Fibroblast of lung (primary cell): ENCODE measurements at regions not wholly inside any gene's neighbourhood (a gene's known extent, or its start where the extent isn't known, plus 50 kb on each side); places are given as distances from the start of the nearest gene placed in this dataset.

ENCODE experiments used
- DNase-seq, 2 donors: peaks; one replicate each; pipeline versions ENCODE4 v3.0.0 to v3.0.0-alpha.2; 2010; ENCODE audit warnings: low read depth in 2 of 2
- H2AFZ ChIP-seq: 2 replicates; pipeline ENCODE4 v1.5.1; 2012; ENCODE audit warnings: low read length, control low read depth, inconsistent platforms
- H3K27ac ChIP-seq: 2 replicates; pipeline ENCODE4 v1.5.1; 2011; ENCODE audit warnings: low read length, control low read depth; ENCODE audit not compliant: insufficient read depth
- H3K27me3 ChIP-seq: 2 replicates; pipeline ENCODE4 v1.5.1; 2011; ENCODE audit warnings: mild to moderate bottlenecking, low read length; ENCODE audit not compliant: control insufficient read depth, insufficient read depth
- H3K36me3 ChIP-seq: 2 replicates; pipeline ENCODE4 v1.5.1; 2011; ENCODE audit warnings: low read length; ENCODE audit not compliant: control insufficient read depth, insufficient read depth
- H3K4me1 ChIP-seq: 2 replicates; pipeline ENCODE4 v1.5.1; 2011; ENCODE audit warnings: low read length; ENCODE audit not compliant: control insufficient read depth, insufficient read depth; ENCODE audit errors: extremely low read depth
- H3K4me2 ChIP-seq: 2 replicates; pipeline ENCODE4 v1.5.1; 2011; ENCODE audit warnings: low read length, control low read depth; ENCODE audit not compliant: insufficient read depth; ENCODE audit errors: extremely low read depth
- H3K4me3 ChIP-seq, 4 experiments: fragments of 200-600 bp in 1 of 4; sonication (generic) in 1 of 4; replicated peaks in 1 of 4; 2 replicates each; pipeline ENCODE4 v1.5.1; 2011 to 2016; ENCODE audit warnings: low read length in 4 of 4, low read depth in 3 of 4, mild to moderate bottlenecking in 3 of 4, control low read depth in 2 of 4, inconsistent platforms in 1 of 4, mixed read lengths in 1 of 4; ENCODE audit not compliant: insufficient read depth in 1 of 4; ENCODE audit errors: control extremely low read depth in 1 of 4
- H3K79me2 ChIP-seq: 2 replicates; pipeline ENCODE4 v1.5.1; 2012; ENCODE audit warnings: mild to moderate bottlenecking, low read length, inconsistent platforms; ENCODE audit not compliant: control insufficient read depth, insufficient read depth
- H3K9ac ChIP-seq: 2 replicates; pipeline ENCODE4 v1.5.1; 2011; ENCODE audit warnings: mild to moderate bottlenecking, low read length, control low read depth; ENCODE audit not compliant: insufficient read depth
- H3K9me3 ChIP-seq: 2 replicates; pipeline ENCODE4 v1.5.1; 2012; ENCODE audit warnings: low read depth, low read length; ENCODE audit not compliant: control insufficient read depth, insufficient read depth
- H4K20me1 ChIP-seq: 2 replicates; pipeline ENCODE4 v1.5.1; 2011; ENCODE audit warnings: low read length; ENCODE audit not compliant: control insufficient read depth, insufficient read depth; ENCODE audit errors: extremely low read depth
- EZH2 ChIP-seq: IDR thresholded peaks from 2 replicates; pipeline ENCODE4 v1.5.1; 2012; ENCODE audit warnings: low read length, control low read depth, mild to moderate bottlenecking; ENCODE audit errors: missing control alignments
- TF ChIP-seq, protein P1 (sequence below), 2 donors: IDR thresholded peaks in 1 of 2; conservative IDR thresholded peaks in 1 of 2; 1 replicate in 1 of 2; 2 replicates in 1 of 2; pipeline ENCODE4 v1.5.1; 2011 to 2012; ENCODE audit warnings: low read length in 2 of 2, control low read depth in 1 of 2, inconsistent platforms in 1 of 2, low read depth in 1 of 2, mild to moderate bottlenecking in 1 of 2

DNA sequence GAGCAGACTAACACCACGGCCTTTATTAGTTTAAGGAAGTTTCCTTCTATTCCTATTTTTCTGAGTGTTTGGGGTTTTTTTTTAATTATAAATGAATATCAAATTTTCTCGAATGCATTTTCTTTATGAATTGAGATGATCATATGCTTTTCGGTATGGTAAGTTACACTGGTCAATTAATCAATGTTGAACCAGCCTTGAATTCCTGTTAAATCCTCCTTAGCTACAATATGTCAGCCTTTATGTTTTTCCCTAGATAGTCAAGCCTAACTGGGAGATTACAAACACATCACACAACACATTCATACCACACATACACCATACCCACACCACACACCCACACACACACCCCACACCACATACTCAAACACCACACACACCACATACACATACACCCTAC is 247.6 kb downstream of the BRD1 start:
- Histone ChIP-seq H3K36me3 (no peaks in the 10 kb centered on the region), H3K27me3 (no peaks in the 10 kb centered on the region), H3K9me3 (peaks cover 2% of the 10 kb centered on the region), H3K4me1 (no peaks in the 10 kb centered on the region), H3K27ac (no peak overlapping the region), H3K79me2 (no peaks in the 10 kb centered on the region), H4K20me1 (no peaks in the 10 kb centered on the region), H3K9ac (no peak overlapping the region), H3K4me2 (no peak overlapping the region), H2AFZ (no peak overlapping the region), H3K4me3 (no peak overlapping the region)
- TF ChIP-seq, protein P1, sequence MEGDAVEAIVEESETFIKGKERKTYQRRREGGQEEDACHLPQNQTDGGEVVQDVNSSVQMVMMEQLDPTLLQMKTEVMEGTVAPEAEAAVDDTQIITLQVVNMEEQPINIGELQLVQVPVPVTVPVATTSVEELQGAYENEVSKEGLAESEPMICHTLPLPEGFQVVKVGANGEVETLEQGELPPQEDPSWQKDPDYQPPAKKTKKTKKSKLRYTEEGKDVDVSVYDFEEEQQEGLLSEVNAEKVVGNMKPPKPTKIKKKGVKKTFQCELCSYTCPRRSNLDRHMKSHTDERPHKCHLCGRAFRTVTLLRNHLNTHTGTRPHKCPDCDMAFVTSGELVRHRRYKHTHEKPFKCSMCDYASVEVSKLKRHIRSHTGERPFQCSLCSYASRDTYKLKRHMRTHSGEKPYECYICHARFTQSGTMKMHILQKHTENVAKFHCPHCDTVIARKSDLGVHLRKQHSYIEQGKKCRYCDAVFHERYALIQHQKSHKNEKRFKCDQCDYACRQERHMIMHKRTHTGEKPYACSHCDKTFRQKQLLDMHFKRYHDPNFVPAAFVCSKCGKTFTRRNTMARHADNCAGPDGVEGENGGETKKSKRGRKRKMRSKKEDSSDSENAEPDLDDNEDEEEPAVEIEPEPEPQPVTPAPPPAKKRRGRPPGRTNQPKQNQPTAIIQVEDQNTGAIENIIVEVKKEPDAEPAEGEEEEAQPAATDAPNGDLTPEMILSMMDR (conservative IDR thresholded peaks at IDR 0.05 in 1 of 2, IDR thresholded peaks at IDR 0.05 in 1 of 2; ENCODE audit: low read depth in 1 of 2, low read length in 2 of 2): no peak
- no peak for TF ChIP-seq EZH2
- DNase-seq: no peak

DNA sequence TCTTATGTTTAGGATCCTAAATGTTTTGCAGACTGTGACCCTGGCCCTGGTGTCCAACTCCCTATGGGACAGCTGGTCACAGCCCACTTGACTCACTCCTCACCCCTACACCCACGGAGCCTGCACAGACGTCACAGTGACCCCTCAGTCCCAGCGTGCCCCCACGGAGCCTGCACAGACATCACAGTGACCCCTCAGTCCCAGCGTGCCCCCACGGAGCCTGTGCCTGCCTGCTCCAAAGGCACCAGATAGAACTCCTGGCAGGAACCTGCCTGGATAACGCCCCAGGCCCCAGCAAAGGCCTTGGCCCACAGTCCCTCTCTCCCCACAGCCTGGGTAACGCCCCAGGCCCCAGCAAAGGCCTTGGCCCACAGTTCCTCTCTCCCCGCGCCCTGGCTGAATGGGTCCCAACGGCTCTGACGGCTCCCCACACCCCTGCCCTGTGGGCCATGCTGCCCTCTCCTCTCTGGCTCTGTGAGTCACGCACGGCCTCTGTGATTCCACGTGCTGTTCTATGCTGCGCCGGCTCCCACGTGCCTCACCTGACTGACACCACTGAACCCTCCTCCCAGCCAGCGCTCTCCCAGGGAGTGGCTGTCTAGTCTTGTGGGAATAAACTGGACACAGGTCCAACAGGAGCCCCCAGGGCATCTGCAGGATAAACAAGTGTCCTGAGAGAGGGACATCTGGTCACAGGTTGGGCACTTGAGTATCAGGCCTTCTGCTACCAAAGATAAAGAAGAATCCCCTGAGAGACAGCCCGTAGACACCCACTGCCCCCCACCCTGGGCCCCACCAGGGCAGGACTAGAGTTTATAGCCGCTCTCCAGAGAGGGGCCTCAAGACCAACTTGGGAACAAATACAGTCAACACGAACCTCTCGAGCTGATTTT is 250.3 kb downstream of the BRD1 start:
- Histone ChIP-seq H3K27me3 (no peaks in the 10 kb centered on the region), H3K4me2 (no peak overlapping the region), H3K27ac (no peak overlapping the region), H3K9me3 (peaks cover 2% of the 10 kb centered on the region), H3K4me3 (no peak overlapping the region), H3K9ac (no peak overlapping the region), H2AFZ (no peak overlapping the region), H4K20me1 (no peaks in the 10 kb centered on the region), H3K79me2 (no peaks in the 10 kb centered on the region), H3K4me1 (no peaks in the 10 kb centered on the region), H3K36me3 (no peaks in the 10 kb centered on the region)
- TF ChIP-seq, protein P1 (conservative IDR thresholded peaks at IDR 0.05 in 1 of 2, IDR thresholded peaks at IDR 0.05 in 1 of 2; ENCODE audit: low read depth in 1 of 2, low read length in 2 of 2): no peak
- no peak for TF ChIP-seq EZH2
- DNase-seq: no peak

DNA sequence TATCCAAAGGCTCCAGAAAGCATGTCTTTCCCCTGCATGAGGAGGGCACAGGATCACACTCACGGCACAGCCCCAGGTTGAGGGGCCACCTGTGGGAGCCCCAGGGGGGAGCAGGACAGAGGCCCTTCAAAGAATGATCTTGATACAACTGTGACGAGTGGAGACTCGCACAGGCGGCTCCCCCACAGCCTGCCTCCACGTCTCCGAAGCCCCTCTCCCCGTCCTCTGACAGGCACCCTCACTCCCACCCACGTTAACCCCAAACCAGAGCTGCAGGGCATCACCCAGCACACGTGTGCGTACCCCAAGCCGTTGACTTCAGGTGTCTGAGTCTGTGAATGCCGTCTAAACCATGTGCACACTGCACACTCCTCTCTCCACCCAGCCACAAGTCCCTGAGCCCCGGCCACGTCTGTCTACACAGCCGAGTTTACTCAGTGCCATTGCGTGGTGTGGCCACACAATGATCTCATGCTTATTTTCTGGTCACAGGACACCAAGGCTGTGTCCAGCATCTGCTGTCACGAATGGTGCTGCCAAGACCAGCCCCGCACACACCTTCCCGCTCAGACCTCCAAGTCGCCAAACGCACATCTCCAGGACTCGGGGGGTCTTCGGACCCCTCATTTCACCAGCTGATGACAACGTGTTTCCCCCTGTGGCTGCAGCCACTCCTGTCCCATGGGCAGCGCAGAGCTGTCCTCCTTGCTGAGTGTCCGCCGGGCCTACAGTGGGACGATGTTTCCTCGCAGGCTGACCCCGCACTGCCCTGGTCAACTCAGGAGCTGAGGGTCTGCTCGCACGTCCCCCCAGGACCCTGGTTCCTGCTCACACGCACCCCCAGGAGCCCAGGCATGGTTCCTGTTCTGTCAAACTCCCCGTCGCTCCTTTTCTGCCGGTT is 251.2 kb downstream of the BRD1 start:
- no peak overlapping the region for H3K27ac ChIP-seq
- H2AFZ ChIP-seq: no peak overlapping the region
- TF ChIP-seq EZH2: no peak
- TF ChIP-seq, protein P1 (conservative IDR thresholded peaks at IDR 0.05 in 1 of 2, IDR thresholded peaks at IDR 0.05 in 1 of 2; ENCODE audit: low read depth in 1 of 2, low read length in 2 of 2): no peak
- H3K4me1 ChIP-seq: no peaks in the 10 kb centered on the region
- H4K20me1 ChIP-seq: no peaks in the 10 kb centered on the region
- peaks cover 2% of the 10 kb centered on the region for H3K9me3 ChIP-seq
- H3K36me3 ChIP-seq: no peaks in the 10 kb centered on the region
- no peak overlapping the region for H3K4me3 ChIP-seq
- DNase-seq: no peak
- H3K4me2 ChIP-seq: no peak overlapping the region
- no peaks in the 10 kb centered on the region for H3K79me2 ChIP-seq
- H3K9ac ChIP-seq: no peak overlapping the region
- H3K27me3 ChIP-seq: no peaks in the 10 kb centered on the region
